Fibroblast of lung (primary cell): ENCODE measurements at regions not wholly inside any gene's neighbourhood (a gene's known extent, or its start where the extent isn't known, plus 50 kb on each side); places are given as distances from the start of the nearest gene placed in this dataset.

Source experiments
- CTCF ChIP-seq, 2 donors: IDR thresholded peaks in 1 of 2; conservative IDR thresholded peaks in 1 of 2; 1 replicate in 1 of 2; 2 replicates in 1 of 2; pipeline ENCODE4 v1.5.1; 2011 to 2012; ENCODE audit warnings: low read length in 2 of 2, control low read depth in 1 of 2, inconsistent platforms in 1 of 2, low read depth in 1 of 2, mild to moderate bottlenecking in 1 of 2
- EZH2 ChIP-seq: IDR thresholded peaks from 2 replicates; pipeline ENCODE4 v1.5.1; 2012; ENCODE audit warnings: low read length, control low read depth, mild to moderate bottlenecking; ENCODE audit errors: missing control alignments

DNA sequence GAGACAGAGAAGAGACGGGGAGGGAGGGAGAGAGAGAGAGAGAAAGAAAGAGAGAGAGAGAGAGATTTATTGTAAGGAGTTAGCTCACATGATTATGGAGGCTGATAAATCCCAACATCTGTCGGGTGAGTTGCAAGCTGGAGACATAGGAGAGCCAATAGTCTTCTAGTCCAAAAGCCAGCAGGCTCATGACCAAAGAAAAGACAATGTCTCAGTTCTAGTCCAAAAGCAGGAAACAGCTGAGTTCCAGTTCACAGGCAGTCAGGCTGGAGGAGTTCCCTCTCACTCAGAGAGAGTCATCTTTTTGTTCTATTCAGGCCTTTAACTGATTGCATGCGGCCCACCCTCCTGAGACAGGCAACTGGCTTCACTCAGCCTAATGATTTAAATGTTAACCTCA is 416.6 kb downstream of the PREX1 start:
- no peak for TF ChIP-seq CTCF (conservative IDR thresholded peaks at IDR 0.05 in 1 of 2, IDR thresholded peaks at IDR 0.05 in 1 of 2; ENCODE audit: low read depth in 1 of 2, low read length in 2 of 2)
- no peak for TF ChIP-seq EZH2
